HT-29 (cell line): ENCODE measurements at regions not wholly inside any gene's neighbourhood (a gene's known extent, or its start where the extent isn't known, plus 50 kb on each side); places are given as distances from the start of the nearest gene placed in this dataset.
"Not testable (repeated sequence)": the region's sequence is repeated elsewhere in the genome, so short reads cannot be mapped to it uniquely, and the experiment has no call there.

Experiments used
- DNase-seq: peaks from one replicate; pipeline ENCODE4 v3.0.0-alpha.2; 2015; ENCODE audit warnings: low spot score

DNA sequence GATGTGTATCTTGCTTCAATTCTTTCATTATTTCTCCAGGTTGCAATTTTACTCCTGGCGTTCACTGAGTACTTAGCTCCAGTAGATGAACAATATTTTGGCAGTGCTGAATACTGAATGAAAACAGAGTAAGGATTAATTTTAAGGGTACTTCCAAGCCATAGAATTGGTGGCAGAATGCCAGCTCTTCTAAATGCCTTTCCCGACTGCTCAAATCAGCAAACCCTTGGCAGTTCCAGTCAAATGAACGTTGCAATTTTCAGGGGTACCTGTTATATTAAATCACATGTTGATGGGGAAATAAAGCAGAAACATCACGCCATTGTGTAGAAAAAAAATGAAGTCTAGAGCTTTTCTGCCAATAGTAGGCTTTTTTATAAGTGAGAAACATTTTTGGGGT is 282.4 kb upstream of the RPS23 start:
- no peak for DNase-seq

GRCh38 chr5:82551840-82552385 is 273.8 kb upstream of the RPS23 start:
- no peak for DNase-seq

DNA sequence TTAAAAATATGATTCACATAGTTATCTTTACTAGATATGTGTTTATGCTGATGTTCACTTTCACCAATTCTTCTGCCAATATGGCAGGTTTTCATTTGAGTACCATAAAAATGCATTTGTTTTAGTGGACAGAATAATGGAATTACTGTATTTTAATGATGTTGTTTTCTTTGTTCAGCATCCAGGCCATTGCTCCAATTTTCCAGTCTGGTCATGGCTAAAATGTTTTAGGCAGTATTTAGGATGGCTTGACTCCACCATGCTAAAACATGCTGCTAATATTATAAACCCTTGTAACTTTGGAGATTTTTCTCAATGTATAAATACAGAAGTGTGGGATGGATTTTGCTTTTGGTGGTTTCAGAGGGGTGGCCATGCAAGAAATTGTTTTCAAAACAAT is 273.0 kb upstream of the RPS23 start:
- no peak for DNase-seq

- DNase-seq = no peak
Measured at GRCh38 chr5:82549263-82549662, 271.1 kb upstream of the RPS23 start.

DNA sequence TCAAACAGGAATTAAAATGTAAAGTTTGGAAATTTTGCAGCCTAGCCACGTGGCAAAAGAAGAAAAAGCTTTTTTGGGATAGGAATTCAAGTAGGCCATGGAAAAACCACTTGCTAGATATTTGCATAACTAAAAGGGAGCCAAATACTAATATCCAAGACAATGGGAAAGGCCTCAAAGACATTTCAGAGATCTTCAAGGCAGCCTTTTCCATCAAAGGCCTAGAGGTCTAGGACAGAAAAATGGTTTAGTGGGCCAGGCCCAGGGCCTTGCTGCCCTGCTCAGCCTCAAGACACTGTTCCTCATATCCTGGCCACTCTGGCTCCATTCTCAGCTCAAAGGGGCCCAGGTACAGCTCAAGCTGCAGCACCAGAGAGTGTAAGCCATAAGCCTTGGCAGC is 265.9 kb upstream of the RPS23 start:
- no peak for DNase-seq

- DNase-seq = no peak
Measured at GRCh38 chr5:82540301-82540700, 262.1 kb upstream of the RPS23 start.

DNA sequence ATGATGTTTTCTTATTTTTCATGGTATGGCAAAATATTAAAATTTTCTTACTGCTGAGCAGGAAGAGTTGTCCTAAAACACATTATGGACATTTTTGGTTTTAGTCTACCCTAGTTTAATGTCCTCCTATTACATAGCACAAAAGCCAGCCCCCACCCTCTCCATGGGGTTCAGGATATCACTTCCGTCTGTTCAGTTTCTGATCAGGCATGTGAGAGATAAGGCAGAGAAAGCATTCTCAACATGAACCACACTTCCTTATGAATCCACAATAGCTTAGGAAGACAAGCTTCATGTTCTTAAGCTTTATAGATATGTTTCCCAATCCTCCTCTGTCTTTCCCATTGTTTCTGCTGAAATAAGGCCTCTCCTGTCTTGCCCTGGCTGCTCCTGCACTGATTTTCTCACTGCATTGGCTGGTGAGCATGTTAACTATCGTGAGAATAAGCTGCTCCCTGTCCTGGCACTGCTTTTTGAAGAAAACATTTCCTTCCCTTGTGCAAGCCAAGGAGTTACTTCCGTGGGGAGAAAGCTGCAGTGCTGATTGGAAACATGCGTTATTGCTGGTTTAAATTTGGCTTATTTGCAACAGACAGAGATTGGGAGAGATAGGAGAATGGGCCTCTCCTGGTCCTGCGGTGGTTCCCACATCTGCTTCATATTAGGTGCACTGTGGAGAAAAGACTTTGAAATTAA is 260.3 kb upstream of the RPS23 start:
- DNase-seq = no peak

DNA sequence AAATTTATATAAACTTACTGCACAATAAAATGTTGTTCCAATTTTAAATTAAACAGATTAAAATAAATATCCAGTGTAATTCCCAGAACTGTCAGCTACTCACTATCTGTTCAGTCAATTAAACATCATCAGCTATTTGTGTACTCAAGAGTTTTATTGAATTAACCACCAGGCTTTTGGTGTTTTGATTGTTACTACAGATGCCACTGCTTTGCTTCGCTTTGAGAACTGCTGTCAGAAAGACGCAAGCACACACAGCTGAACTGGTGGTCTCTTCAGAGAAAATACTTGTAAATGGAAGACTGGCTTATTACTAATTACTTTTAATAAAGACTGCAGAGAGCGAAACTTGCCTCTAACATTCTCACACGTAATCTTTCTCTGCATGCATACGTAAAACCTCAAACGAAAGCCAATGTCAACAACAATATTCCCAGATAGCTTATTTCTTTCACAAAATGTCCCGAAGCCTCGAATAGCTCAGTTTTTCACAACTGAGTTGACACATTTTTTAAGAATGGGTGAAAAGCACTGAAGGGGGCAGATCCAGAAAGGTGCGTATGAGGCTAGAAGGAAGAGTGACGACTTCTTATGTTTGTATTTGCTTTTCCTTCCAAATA is 259.6 kb upstream of the RPS23 start:
- DNase-seq = no peak

DNA sequence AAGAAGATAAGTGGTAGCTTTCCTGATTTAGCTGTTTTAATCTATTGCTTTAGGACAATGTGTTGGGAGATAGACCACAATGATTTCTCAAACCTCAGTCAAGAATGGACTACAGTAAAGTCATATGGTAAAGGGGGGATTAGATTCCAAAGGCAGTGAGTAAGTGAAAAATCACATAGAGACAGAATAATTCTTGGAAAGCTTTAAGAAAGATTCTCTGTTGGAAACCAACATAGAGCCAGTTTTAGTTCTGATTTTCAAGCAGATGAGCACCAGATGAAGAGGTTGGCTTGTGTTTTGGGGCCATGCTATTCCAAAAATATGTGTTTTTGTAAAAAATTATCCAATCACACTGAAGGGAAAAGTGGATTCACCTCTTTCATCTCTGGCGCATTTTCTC is 256.8 kb upstream of the RPS23 start:
- DNase-seq = no peak

DNA sequence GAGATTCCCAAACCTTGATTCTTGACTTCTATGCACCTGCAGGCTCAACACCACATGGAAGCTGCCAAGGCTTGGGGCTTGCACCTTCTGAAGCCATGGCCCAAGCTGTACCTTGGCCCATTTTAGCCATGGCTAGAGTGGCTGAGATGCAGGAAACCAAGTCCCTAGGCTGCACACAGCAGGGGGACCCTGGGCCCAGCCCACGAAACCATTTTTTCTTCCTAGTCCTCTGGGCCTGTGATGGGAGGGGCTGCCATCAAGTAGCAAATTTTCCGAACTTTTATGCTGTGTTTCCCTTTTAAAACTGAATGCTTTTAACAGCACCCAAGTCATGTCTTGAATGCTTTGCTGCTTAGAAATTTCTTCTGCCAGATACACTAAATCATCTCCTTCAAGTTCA is 253.9 kb upstream of the RPS23 start:
- not testable (repeated sequence) for DNase-seq

- DNase-seq = no peak
Measured at GRCh38 chr5:82526540-82526939, 248.4 kb upstream of the RPS23 start.

DNA sequence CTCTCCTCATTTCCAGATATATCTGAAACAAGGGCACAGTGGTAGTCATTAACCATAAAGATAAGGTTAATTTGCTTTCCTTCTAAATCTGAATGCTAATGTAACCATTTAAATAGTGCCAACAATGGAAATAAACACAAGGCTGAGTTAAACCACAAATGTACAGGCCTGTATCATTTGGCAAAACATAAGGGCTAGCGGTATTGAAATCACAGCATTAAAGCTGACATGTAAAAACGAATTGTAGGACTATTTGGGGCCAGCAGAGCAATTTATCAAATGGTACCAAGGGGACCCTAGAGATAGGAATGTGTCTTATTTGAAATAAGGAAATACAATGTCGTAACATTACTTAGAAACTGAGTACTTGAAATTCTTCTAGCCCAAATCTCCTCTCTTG is 247.5 kb upstream of the RPS23 start:
- DNase-seq = no peak

- DNase-seq = no peak
Measured at GRCh38 chr5:82523633-82524032, 245.5 kb upstream of the RPS23 start.

- no peak for DNase-seq
Measured at GRCh38 chr5:82522897-82523296, 244.7 kb upstream of the RPS23 start.

GRCh38 chr5:82521431-82522051 is 243.4 kb upstream of the RPS23 start:
- DNase-seq = peak; percentile 30

- DNase-seq = peak; percentile 68
Measured at GRCh38 chr5:82519558-82519957, 241.4 kb upstream of the RPS23 start.

DNA sequence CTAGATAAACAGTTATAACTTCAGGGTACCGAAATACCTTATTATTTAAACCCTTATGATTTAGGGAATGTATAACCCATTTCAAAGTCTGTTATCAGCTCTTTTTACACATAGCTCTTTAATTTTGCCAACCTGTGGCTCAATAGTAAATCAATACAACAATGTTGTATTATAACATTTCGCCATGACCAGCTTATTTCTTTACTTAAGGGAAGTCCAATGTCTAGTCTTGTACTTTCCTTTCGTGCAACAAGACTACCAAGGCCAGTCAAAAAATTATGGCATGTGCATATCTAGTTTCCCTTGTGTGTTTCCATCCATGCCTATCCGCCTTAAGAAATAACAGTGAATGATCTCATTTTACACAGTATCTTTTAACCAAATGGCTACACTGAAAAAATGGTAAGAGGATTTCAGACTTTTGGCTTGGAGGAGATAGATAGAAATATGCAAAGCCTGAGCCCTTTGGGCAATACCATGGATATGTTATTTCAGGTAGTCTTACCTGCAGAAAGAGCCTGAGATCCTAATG is 239.5 kb upstream of the RPS23 start:
- DNase-seq = no peak

DNA sequence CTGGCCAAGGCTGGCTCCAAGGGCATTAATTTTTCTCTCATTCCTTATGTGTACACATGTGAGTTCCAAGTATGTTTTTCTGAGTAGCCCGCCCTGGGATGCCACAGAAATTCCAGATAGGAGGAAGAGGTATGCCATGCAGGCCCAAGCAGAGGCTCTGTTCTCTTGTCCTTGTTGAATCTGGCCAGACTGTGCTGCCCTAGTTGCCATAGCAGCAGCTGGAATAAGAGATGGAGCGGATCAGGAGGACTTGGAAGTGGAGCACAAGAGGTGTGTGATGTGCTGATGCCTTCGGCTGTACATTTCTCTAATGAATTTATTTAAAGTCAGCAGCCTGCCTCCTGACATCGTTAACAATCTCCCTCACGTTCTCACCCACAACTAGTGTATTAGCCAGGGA is 235.6 kb upstream of the RPS23 start:
- DNase-seq = peak; percentile 25

DNA sequence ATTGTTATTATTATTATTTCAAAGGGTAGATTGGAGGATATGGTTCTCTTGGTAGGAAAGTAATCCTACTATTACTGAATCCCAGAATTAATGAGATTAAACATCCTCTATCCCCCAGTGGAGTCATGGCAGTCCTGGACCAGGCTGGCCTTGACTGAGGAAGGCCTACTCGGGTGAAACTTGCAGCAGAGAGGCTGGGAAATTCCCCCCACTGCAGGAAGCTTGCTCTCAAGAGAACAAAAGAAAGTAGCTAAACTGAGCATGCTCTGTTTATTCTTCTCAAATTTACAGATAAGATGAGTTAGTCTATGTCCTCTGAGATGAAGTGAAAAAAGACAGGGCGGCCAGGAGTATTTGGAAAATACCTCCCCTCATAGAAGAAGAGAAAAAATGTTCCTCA is 233.9 kb upstream of the RPS23 start:
- no peak for DNase-seq

DNA sequence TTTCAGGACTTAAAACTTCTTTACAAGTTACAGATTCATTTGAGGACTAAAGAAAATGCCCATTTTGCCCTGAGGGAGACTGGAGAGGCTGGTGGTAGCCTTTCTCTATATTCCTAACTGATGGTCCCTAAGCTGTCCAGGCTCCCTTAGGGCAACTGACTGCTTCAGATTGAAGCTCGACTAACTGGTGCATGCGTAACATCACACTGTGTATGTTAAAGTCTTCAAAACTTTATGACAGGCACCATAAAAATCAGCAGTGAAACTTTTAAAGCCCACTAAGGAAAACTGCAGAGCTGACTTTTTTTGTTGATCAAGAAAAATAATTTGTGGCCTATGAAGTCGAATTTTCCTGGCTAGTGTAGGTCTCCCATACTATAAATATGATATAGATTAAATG is 233.0 kb upstream of the RPS23 start:
- DNase-seq = no peak

GRCh38 chr5:82509762-82510161 is 231.6 kb upstream of the RPS23 start:
- no peak for DNase-seq

- not testable (repeated sequence) for DNase-seq
Measured at GRCh38 chr5:82506390-82506789, 228.2 kb upstream of the RPS23 start.
